Trophoblast cell (in vitro differentiated cells and primary cell): ENCODE measurements at regions not wholly inside any gene's neighbourhood (a gene's known extent, or its start where the extent isn't known, plus 50 kb on each side); places are given as distances from the start of the nearest gene placed in this dataset.

Experiments
- DNase-seq, 2 donors: peaks; one replicate each; pipeline ENCODE4 v3.0.0-alpha.2; 2016
- H2AFZ ChIP-seq: 2 replicates; pipeline ENCODE4 v1.6.1; 2013; ENCODE audit warnings: low read length, moderate library complexity, mild to moderate bottlenecking; ENCODE audit not compliant: insufficient read depth, poor library complexity
- H2AK5ac ChIP-seq: 2 replicates; pipeline ENCODE4 v1.6.1; 2013; ENCODE audit warnings: mild to moderate bottlenecking, low read length
- H2BK120ac ChIP-seq: 2 replicates; pipeline ENCODE4 v1.6.1; 2013; ENCODE audit warnings: low read length, mild to moderate bottlenecking, moderate library complexity; ENCODE audit not compliant: insufficient read depth, poor library complexity
- H2BK12ac ChIP-seq: 2 replicates; pipeline ENCODE4 v1.6.1; 2013; ENCODE audit warnings: mild to moderate bottlenecking, low read length, moderate library complexity
- H2BK5ac ChIP-seq: 2 replicates; pipeline ENCODE4 v1.6.1; 2013; ENCODE audit warnings: low read length, low read depth, moderate library complexity, mild to moderate bottlenecking; ENCODE audit not compliant: poor library complexity
- H3K14ac ChIP-seq: 2 replicates; pipeline ENCODE4 v1.6.1; 2013; ENCODE audit warnings: mild to moderate bottlenecking, low read length
- H3K18ac ChIP-seq: 2 replicates; pipeline ENCODE4 v1.6.1; 2013; ENCODE audit warnings: mild to moderate bottlenecking, low read length
- H3K23ac ChIP-seq: 2 replicates; pipeline ENCODE4 v1.6.1; 2013; ENCODE audit warnings: low read length
- H3K27ac ChIP-seq: 2 replicates; pipeline ENCODE4 v1.5.1; 2013; ENCODE audit warnings: low read depth, mild to moderate bottlenecking, inconsistent platforms, low read length, moderate library complexity
- H3K27me3 ChIP-seq: 2 replicates; pipeline ENCODE4 v1.6.1; 2013; ENCODE audit warnings: inconsistent platforms, mild to moderate bottlenecking, low read length, moderate library complexity; ENCODE audit not compliant: insufficient read depth
- H3K36me3 ChIP-seq, 2 experiments: 1 replicate in 1 of 2; 2 replicates in 1 of 2; pipeline ENCODE4 v1.6.1; 2013; ENCODE audit warnings: low read length in 2 of 2, mild to moderate bottlenecking in 2 of 2, moderate library complexity in 1 of 2; ENCODE audit not compliant: insufficient read depth in 2 of 2, control insufficient read depth in 1 of 2
- H3K4ac ChIP-seq: 2 replicates; pipeline ENCODE4 v1.6.1; 2013; ENCODE audit warnings: low read depth, mild to moderate bottlenecking, low read length, moderate library complexity
- H3K4me1 ChIP-seq, 2 experiments: 1 replicate in 1 of 2; 2 replicates in 1 of 2; pipeline ENCODE4 v1.6.1; 2013; ENCODE audit warnings: low read length in 2 of 2, mild to moderate bottlenecking in 2 of 2, moderate library complexity in 1 of 2; ENCODE audit not compliant: insufficient read depth in 2 of 2, control insufficient read depth in 1 of 2
- H3K4me2 ChIP-seq: 2 replicates; pipeline ENCODE4 v1.6.1; 2013; ENCODE audit warnings: inconsistent platforms, mild to moderate bottlenecking, low read length, moderate library complexity
- H3K4me3 ChIP-seq: 2 replicates; pipeline ENCODE4 v1.5.1; 2013; ENCODE audit warnings: mild to moderate bottlenecking, low read depth, low read length, inconsistent platforms
- H3K79me1 ChIP-seq: one replicate; pipeline ENCODE4 v1.6.1; 2013; ENCODE audit warnings: low read length
- H3K79me2 ChIP-seq: 2 replicates; pipeline ENCODE4 v1.6.1; 2013; ENCODE audit warnings: low read length, mild to moderate bottlenecking; ENCODE audit not compliant: control insufficient read depth, insufficient read depth, poor library complexity
- H3K9ac ChIP-seq: 2 replicates; pipeline ENCODE4 v1.6.1; 2013; ENCODE audit warnings: mild to moderate bottlenecking, low read length
- H3K9me3 ChIP-seq: 2 replicates; pipeline ENCODE4 v1.6.1; 2013; ENCODE audit warnings: low read depth, mild to moderate bottlenecking, control low read depth, inconsistent platforms, low read length; ENCODE audit not compliant: insufficient read depth
- H4K12ac ChIP-seq: 2 replicates; pipeline ENCODE4 v1.6.1; 2013; ENCODE audit warnings: low read depth, mild to moderate bottlenecking, low read length, moderate library complexity
- H4K8ac ChIP-seq: 2 replicates; pipeline ENCODE4 v1.6.1; 2013; ENCODE audit warnings: low read depth, mild to moderate bottlenecking, low read length, moderate library complexity
- H4K91ac ChIP-seq: one replicate; pipeline ENCODE4 v1.6.1; 2013; ENCODE audit warnings: low read depth, mild to moderate bottlenecking, low read length, moderate library complexity
- WGBS: extraction: QIAGEN DNeasy Blood & Tissue Kit; methylation state at CpG from one replicate; pipeline ENCODE4 v1.1.7; 2013; ENCODE audit warnings: missing lambda C conversion rate; ENCODE audit not compliant: insufficient read length, insufficient coverage; ENCODE audit errors: extremely low coverage; 5-methylcytosine and 5-hydroxymethylcytosine counted together

- H3K27me3 ChIP-seq: no peaks in the 10 kb centered on the region
- no peaks in the 10 kb centered on the region for H3K79me2 ChIP-seq
- H3K14ac ChIP-seq: no peak overlapping the region
- no peak overlapping the region for H4K91ac ChIP-seq
- H3K9me3 ChIP-seq: no peaks in the 10 kb centered on the region
- H3K4me3 ChIP-seq: no peak overlapping the region
- no peak overlapping the region for H3K27ac ChIP-seq
- H2BK12ac ChIP-seq: no peak overlapping the region
- H2BK5ac ChIP-seq: no peak overlapping the region
- no peak overlapping the region for H3K9ac ChIP-seq
- H3K4me2 ChIP-seq: no peak overlapping the region
- no peak for DNase-seq
- WGBS: no CpG with 5 or more reads among the region's 4 CpGs
- H3K23ac ChIP-seq: no peak overlapping the region
- H3K4ac ChIP-seq: no peak overlapping the region
- H2AK5ac ChIP-seq: no peak overlapping the region
- no peaks in the 10 kb centered on the region for H3K36me3 ChIP-seq
- no peaks in the 10 kb centered on the region for H3K79me1 ChIP-seq
- no peak overlapping the region for H3K18ac ChIP-seq
- H4K12ac ChIP-seq: no peak overlapping the region
- H3K4me1 ChIP-seq: no peaks in the 10 kb centered on the region
- H4K8ac ChIP-seq: no peak overlapping the region
- no peak overlapping the region for H2BK120ac ChIP-seq
- H2AFZ ChIP-seq: no peak overlapping the region
Measured at GRCh38 chr6:147870506-147871110, 362.1 kb downstream of the SAMD5 start.

GRCh38 chr6:147872002-147872401 is 363.5 kb downstream of the SAMD5 start:
- Histone ChIP-seq H2BK120ac (no peak overlapping the region), H3K4me2 (no peak overlapping the region), H3K23ac (no peak overlapping the region), H3K18ac (no peak overlapping the region), H2BK5ac (no peak overlapping the region), H2AK5ac (no peak overlapping the region), H3K9ac (no peak overlapping the region), H2BK12ac (no peak overlapping the region), H2AFZ (no peak overlapping the region), H3K4me3 (no peak overlapping the region), H3K36me3 (no peaks in the 10 kb centered on the region), H3K79me1 (no peaks in the 10 kb centered on the region), H4K8ac (no peak overlapping the region), H4K12ac (no peak overlapping the region), H3K79me2 (no peaks in the 10 kb centered on the region), H4K91ac (no peak overlapping the region), H3K9me3 (no peaks in the 10 kb centered on the region), H3K4me1 (no peaks in the 10 kb centered on the region), H3K14ac (no peak overlapping the region), H3K27me3 (no peaks in the 10 kb centered on the region), H3K4ac (no peak overlapping the region), H3K27ac (no peak overlapping the region)
- no peak for DNase-seq
- WGBS: no CpG with 5 or more reads among the region's 1 CpG

- H2AFZ ChIP-seq: no peak overlapping the region
- no peak overlapping the region for H3K14ac ChIP-seq
- no peak overlapping the region for H3K9ac ChIP-seq
- H4K8ac ChIP-seq: no peak overlapping the region
- no peak overlapping the region for H3K18ac ChIP-seq
- H3K4me3 ChIP-seq: no peak overlapping the region
- no peak overlapping the region for H2BK12ac ChIP-seq
- H3K4me2 ChIP-seq: no peak overlapping the region
- H3K79me1 ChIP-seq: no peaks in the 10 kb centered on the region
- H3K27me3 ChIP-seq: no peaks in the 10 kb centered on the region
- no peak overlapping the region for H2BK120ac ChIP-seq
- no peak overlapping the region for H3K27ac ChIP-seq
- no peaks in the 10 kb centered on the region for H3K36me3 ChIP-seq
- no peak overlapping the region for H4K12ac ChIP-seq
- no peak overlapping the region for H4K91ac ChIP-seq
- H3K9me3 ChIP-seq: no peaks in the 10 kb centered on the region
- H3K23ac ChIP-seq: no peak overlapping the region
- H2BK5ac ChIP-seq: no peak overlapping the region
- no peaks in the 10 kb centered on the region for H3K4me1 ChIP-seq
- H2AK5ac ChIP-seq: no peak overlapping the region
- H3K4ac ChIP-seq: no peak overlapping the region
- H3K79me2 ChIP-seq: no peaks in the 10 kb centered on the region
- DNase-seq: no peak
Measured at GRCh38 chr6:147873816-147874215, 365.3 kb downstream of the SAMD5 start.

GRCh38 chr6:147874322-147874721 is 365.8 kb downstream of the SAMD5 start:
- no peak overlapping the region for H4K12ac ChIP-seq
- no peak overlapping the region for H2AFZ ChIP-seq
- no peak overlapping the region for H3K4me2 ChIP-seq
- H3K27ac ChIP-seq: no peak overlapping the region
- H2BK120ac ChIP-seq: no peak overlapping the region
- no peak overlapping the region for H4K91ac ChIP-seq
- no peak overlapping the region for H3K14ac ChIP-seq
- no peaks in the 10 kb centered on the region for H3K27me3 ChIP-seq
- H2BK5ac ChIP-seq: no peak overlapping the region
- no peak overlapping the region for H2BK12ac ChIP-seq
- H3K4me3 ChIP-seq: no peak overlapping the region
- H3K4me1 ChIP-seq: no peaks in the 10 kb centered on the region
- WGBS: no CpG with 5 or more reads among the region's 6 CpGs
- no peaks in the 10 kb centered on the region for H3K36me3 ChIP-seq
- no peaks in the 10 kb centered on the region for H3K79me2 ChIP-seq
- no peaks in the 10 kb centered on the region for H3K79me1 ChIP-seq
- no peaks in the 10 kb centered on the region for H3K9me3 ChIP-seq
- H3K23ac ChIP-seq: no peak overlapping the region
- H4K8ac ChIP-seq: no peak overlapping the region
- no peak overlapping the region for H3K9ac ChIP-seq
- no peak overlapping the region for H3K4ac ChIP-seq
- H3K18ac ChIP-seq: no peak overlapping the region
- DNase-seq: no peak
- no peak overlapping the region for H2AK5ac ChIP-seq
